GM12878 (cell line): ENCODE measurements at regions not wholly inside any gene's neighbourhood (a gene's known extent, or its start where the extent isn't known, plus 50 kb on each side); places are given as distances from the start of the nearest gene placed in this dataset.

Experiments
- ATAC-seq: fragments of 200-7000 bp; cut with Tn5 transposase; 3 replicates; pipeline ENCODE4 v1.9.1; 2020; ENCODE audit warnings: mild to moderate bottlenecking, moderate library complexity
- BruUV-seq: library from RNA; stranded (reverse); fragments of 400-500 nt; replicated peaks from 2 replicates; lab custom pipeline; 2021; lab: Mats Ljungman, UMichigan
- CTCF ChIA-PET: fragments of 300-600 bp; sonication (Branson Sonifier 250); formaldehyde crosslinking; extraction: SDS; loops from one replicate; lab custom pipeline; 2021; ENCODE audit warnings: inconsistent platforms; lab: Yijun Ruan, JAX
- POLR2A ChIA-PET: fragments of 350-600 bp; formaldehyde crosslinking; extraction: SDS; loops from one replicate; lab custom pipeline; 2021; ENCODE audit warnings: inconsistent platforms; lab: Charles Lee
- RAD21 ChIA-PET: fragments of 300-600 bp; sonication (Branson Sonifier 250); formaldehyde crosslinking; loops from one replicate; lab custom pipeline; 2023; ENCODE audit warnings: antibody characterized with exemption; ENCODE audit not compliant: unreplicated experiment; lab: Charles Lee
- SMC1A ChIA-PET: fragments of 300-600 bp; sonication (Branson Sonifier 250); formaldehyde crosslinking; loops from one replicate; lab custom pipeline; 2023; ENCODE audit not compliant: unreplicated experiment, uncharacterized antibody; lab: Charles Lee
- DNase-seq: peaks from one replicate; pipeline ENCODE4 v3.0.0-alpha.2; 2011; ENCODE audit warnings: low read depth, low spot score
- FAIRE-seq: peaks from 3 replicates; lab custom pipeline; 2011; peaks lifted over from hg19 to GRCh38; lab: Jason Lieb, UNC
- H2AFZ ChIP-seq: 2 replicates; pipeline ENCODE4 v1.6.0; 2011; ENCODE audit warnings: low read depth, low read length, control low read depth; ENCODE audit not compliant: control insufficient read depth
- H3K27ac ChIP-seq: 2 replicates; pipeline ENCODE4 v1.5.1; 2011; ENCODE audit warnings: control low read depth; ENCODE audit not compliant: control insufficient read depth, insufficient read depth
- H3K27me3 ChIP-seq, 2 experiments: replicated peaks in 1 of 2; 2 replicates each; pipeline versions ENCODE4 v1.6.0 to v1.6.1; 2011; ENCODE audit warnings: low read length in 1 of 2; ENCODE audit not compliant: control insufficient read depth in 2 of 2, insufficient read depth in 2 of 2
- H3K36me3 ChIP-seq, 2 experiments: 2 replicates each; pipeline ENCODE4 v1.5.1; 2011; ENCODE audit warnings: low read length in 1 of 2; ENCODE audit not compliant: control insufficient read depth in 2 of 2, insufficient read depth in 2 of 2
- H3K4me1 ChIP-seq: 2 replicates; pipeline ENCODE4 v1.6.1; 2011; ENCODE audit warnings: mild to moderate bottlenecking, low read length, moderate library complexity, mixed read lengths; ENCODE audit not compliant: control insufficient read depth, insufficient read depth
- H3K4me2 ChIP-seq: 2 replicates; pipeline ENCODE4 v1.6.0; 2011; ENCODE audit warnings: control low read depth; ENCODE audit not compliant: control insufficient read depth, insufficient read depth
- H3K4me3 ChIP-seq: fragments of 200-600 bp; sonication (generic); 2 replicates; pipeline ENCODE4 v1.5.1; 2016
- H3K79me2 ChIP-seq: 2 replicates; pipeline ENCODE4 v1.6.0; 2011; ENCODE audit warnings: low read length; ENCODE audit not compliant: control insufficient read depth, insufficient read depth
- H3K9ac ChIP-seq: 2 replicates; pipeline ENCODE4 v1.8.0; 2011; ENCODE audit warnings: low read length, control low read depth, mixed read lengths; ENCODE audit not compliant: control insufficient read depth, insufficient read depth
- H3K9me3 ChIP-seq: replicated peaks from 3 replicates; pipeline ENCODE4 v1.5.1; 2011; ENCODE audit warnings: mild to moderate bottlenecking, low read length; ENCODE audit not compliant: control insufficient read depth, insufficient read depth
- H4K20me1 ChIP-seq: 2 replicates; pipeline ENCODE4 v1.6.0; 2011; ENCODE audit not compliant: control insufficient read depth, insufficient read depth
- MYC ChIP-seq: IDR thresholded peaks from 2 replicates; pipeline ENCODE4 v1.6.1; 2011; ENCODE audit warnings: mild to moderate bottlenecking, low read length, moderate library complexity, inconsistent platforms; ENCODE audit not compliant: insufficient read depth, insufficient replicate concordance, insufficient read length, severe bottlenecking
- NRF1 ChIP-seq: conservative IDR thresholded peaks from 2 replicates; pipeline ENCODE4 v1.6.1; 2011; ENCODE audit warnings: mild to moderate bottlenecking, low read depth, low read length, improper control_type of control experiment
- RAD21 ChIP-seq: IDR thresholded peaks from 2 replicates; pipeline ENCODE4 v1.6.1; 2011; ENCODE audit warnings: mild to moderate bottlenecking, low read depth, low read length, moderate library complexity; ENCODE audit not compliant: insufficient read depth
- RAD51 ChIP-seq: fragments of 450-650 bp; IDR thresholded peaks from 2 replicates; pipeline ENCODE4 v1.6.1; 2016; ENCODE audit warnings: moderate library complexity, mild to moderate bottlenecking, inconsistent platforms
- SIN3A ChIP-seq: IDR thresholded peaks from 2 replicates; pipeline ENCODE4 v1.6.1; 2012; ENCODE audit warnings: low read depth, low read length, improper control_type of control experiment
- WRNIP1 ChIP-seq: IDR thresholded peaks from 2 replicates; pipeline ENCODE4 v1.6.1; 2011; ENCODE audit warnings: low read depth, low read length, improper control_type of control experiment, borderline replicate concordance
- ZBTB4 ChIP-seq: fragments of 450-650 bp; formaldehyde crosslinking; IDR thresholded peaks from 2 replicates; pipeline ENCODE4 v1.4.0; 2022; ENCODE audit warnings: mild to moderate bottlenecking, moderate library complexity
- WGBS: methylation state at CpG from one replicate; pipeline ENCODE4 v1.1.6; 2016; ENCODE audit warnings: low lambda C conversion rate; ENCODE audit not compliant: insufficient replicate concordance, insufficient coverage; ENCODE audit errors: missing lambda C conversion rate; 5-methylcytosine and 5-hydroxymethylcytosine counted together
- in situ Hi-C: fragments of 300-500 bp; cut with MboI; formaldehyde crosslinking; loops from 9 replicates; pipeline ENCODE4 v1.14.3; 2018; ENCODE audit warnings: mixed read lengths
- intact Hi-C: fragments of 100-400 bp; cut with micrococcal nuclease; formaldehyde crosslinking; loops from one replicate; pipeline ENCODE4 v1.14.2; 2022; ENCODE audit not compliant: unreplicated experiment

GRCh38 chr3:157815739-157816138, 290.5 kb downstream of the SHOX2 start:
- ChIA-PET CTCF (no interaction called here), RAD21 (no interaction called here), POLR2A (no interaction called here)
- Histone ChIP-seq H3K27ac (no peak overlapping the region), H3K36me3 (no peaks in the 10 kb centered on the region), H2AFZ (no peak overlapping the region), H3K4me3 (no peak overlapping the region)
- WGBS, result 19% methylated on average over 3 of the region's 3 CpGs
- DNase-seq, result no peak
- TF ChIP-seq MYC, result no peak
- no peak for TF ChIP-seq SIN3A
- no peak for TF ChIP-seq RAD21
- no peak for TF ChIP-seq ZBTB4 (CRISPR knock-in tag)
- TF ChIP-seq NRF1, result no peak
- TF ChIP-seq WRNIP1, result no peak
- TF ChIP-seq RAD51, result no peak
- TF ChIP-seq, all 136 proteins: peak for 0
- SMC1A ChIA-PET, result no interaction called here
- H3K4me1 ChIP-seq, result no peaks in the 10 kb centered on the region
- no peaks in the 10 kb centered on the region for H3K9me3 ChIP-seq
- H3K27me3 ChIP-seq, result no peaks in the 10 kb centered on the region
- no peak overlapping the region for H3K4me2 ChIP-seq
- no peak overlapping the region for H3K9ac ChIP-seq
- FAIRE-seq, result no peak
- H3K79me2 ChIP-seq, result no peaks in the 10 kb centered on the region
- ATAC-seq, result no peak
- intact Hi-C loops, result no loop called here
- in situ Hi-C loops, result no loop called here
- no peaks in the 10 kb centered on the region for H4K20me1 ChIP-seq
- BruUV-seq, result no TSS peak
